ENCODE measurements at regions not wholly inside any gene's neighbourhood (a gene's known extent, or its start where the extent isn't known, plus 50 kb on each side); places are given as distances from the start of the nearest gene placed in this dataset.

DNA sequence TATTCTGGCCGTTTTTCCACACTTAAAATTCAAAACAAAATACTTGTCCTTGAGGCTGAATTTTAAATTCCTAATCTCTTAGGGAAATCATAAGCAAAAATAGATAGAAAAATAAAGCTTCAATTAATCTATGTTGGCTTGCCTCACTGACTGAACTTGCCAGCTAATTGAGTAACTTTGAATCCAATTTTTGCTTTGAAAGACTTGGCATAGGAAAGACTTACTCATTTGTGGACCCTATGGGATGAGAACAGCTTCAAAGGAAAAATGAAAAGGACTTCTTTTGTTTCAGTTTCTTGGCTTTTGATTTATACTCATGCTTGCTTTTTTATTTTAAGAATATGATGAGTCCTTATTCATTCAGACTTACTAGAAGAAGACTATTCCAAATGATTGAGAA, 370.7 kb upstream of the RARB start:
- TF ChIP-seq POLR2AphosphoS5 (IDR thresholded peaks at IDR 0.05) (no peak), EP300 (IDR thresholded peaks at IDR 0.05) (no peak), POLR2A (IDR thresholded peaks at IDR 0.05; ENCODE audit: low read depth) (no peak)
- TF ChIP-seq, protein P1, sequence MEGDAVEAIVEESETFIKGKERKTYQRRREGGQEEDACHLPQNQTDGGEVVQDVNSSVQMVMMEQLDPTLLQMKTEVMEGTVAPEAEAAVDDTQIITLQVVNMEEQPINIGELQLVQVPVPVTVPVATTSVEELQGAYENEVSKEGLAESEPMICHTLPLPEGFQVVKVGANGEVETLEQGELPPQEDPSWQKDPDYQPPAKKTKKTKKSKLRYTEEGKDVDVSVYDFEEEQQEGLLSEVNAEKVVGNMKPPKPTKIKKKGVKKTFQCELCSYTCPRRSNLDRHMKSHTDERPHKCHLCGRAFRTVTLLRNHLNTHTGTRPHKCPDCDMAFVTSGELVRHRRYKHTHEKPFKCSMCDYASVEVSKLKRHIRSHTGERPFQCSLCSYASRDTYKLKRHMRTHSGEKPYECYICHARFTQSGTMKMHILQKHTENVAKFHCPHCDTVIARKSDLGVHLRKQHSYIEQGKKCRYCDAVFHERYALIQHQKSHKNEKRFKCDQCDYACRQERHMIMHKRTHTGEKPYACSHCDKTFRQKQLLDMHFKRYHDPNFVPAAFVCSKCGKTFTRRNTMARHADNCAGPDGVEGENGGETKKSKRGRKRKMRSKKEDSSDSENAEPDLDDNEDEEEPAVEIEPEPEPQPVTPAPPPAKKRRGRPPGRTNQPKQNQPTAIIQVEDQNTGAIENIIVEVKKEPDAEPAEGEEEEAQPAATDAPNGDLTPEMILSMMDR (IDR thresholded peaks at IDR 0.05), result no peak
- DNase-seq (ENCODE audit: extremely low spot score), result no peak
- H3K9me3 ChIP-seq, result no peaks in the 10 kb centered on the region
- H3K27me3 ChIP-seq, result no peaks in the 10 kb centered on the region
- H3K36me3 ChIP-seq, result no peaks in the 10 kb centered on the region
- intact Hi-C loops (cut with DNase I), result no loop called here
- H3K27ac ChIP-seq (replicated peaks in 1 of 4), result no peak overlapping the region
- WGBS, result 39% methylated on average over 1 of the region's 1 CpG
- no peak overlapping the region for H3K4me3 ChIP-seq
- peaks cover 0 to 28% (median 16%) of the 10 kb centered on the region in 4 donors for H3K4me1 ChIP-seq

DNA sequence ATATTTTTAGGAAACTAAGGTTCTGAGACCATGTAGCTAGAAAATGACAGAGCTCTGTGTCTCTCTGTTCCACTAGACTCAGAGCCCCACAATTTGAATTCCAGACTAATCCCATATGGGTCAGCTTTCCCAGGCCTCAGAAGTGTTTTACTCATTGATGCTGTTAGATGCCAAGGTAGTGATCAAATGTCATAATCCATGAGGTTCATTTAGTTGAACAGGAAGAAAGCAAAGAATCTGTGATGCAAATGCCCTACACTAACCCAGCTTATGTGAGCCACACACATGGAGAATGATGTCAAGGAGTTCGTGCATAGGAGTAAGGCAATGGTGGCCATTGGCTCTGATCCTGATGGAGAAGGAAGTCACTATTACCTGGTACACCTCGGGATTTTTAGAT, 363.4 kb upstream of the RARB start:
- TF ChIP-seq, protein P1 (IDR thresholded peaks at IDR 0.05), result no peak
- TF ChIP-seq POLR2A (IDR thresholded peaks at IDR 0.05; ENCODE audit: low read depth) (no peak), POLR2AphosphoS5 (IDR thresholded peaks at IDR 0.05) (no peak), EP300 (IDR thresholded peaks at IDR 0.05) (no peak)
- Histone ChIP-seq H3K27ac (replicated peaks in 1 of 4) (no peak overlapping the region), H3K36me3 (no peaks in the 10 kb centered on the region), H3K9me3 (no peaks in the 10 kb centered on the region), H3K4me3 (no peak overlapping the region), H3K4me1 (peaks cover 0 to 6% (median 2%) of the 10 kb centered on the region in 4 donors), H3K27me3 (no peaks in the 10 kb centered on the region)
- 87% methylated on average over 2 of the region's 2 CpGs for WGBS
- no peak for DNase-seq (ENCODE audit: extremely low spot score)
- intact Hi-C loops (cut with DNase I), result no loop called here

DNA sequence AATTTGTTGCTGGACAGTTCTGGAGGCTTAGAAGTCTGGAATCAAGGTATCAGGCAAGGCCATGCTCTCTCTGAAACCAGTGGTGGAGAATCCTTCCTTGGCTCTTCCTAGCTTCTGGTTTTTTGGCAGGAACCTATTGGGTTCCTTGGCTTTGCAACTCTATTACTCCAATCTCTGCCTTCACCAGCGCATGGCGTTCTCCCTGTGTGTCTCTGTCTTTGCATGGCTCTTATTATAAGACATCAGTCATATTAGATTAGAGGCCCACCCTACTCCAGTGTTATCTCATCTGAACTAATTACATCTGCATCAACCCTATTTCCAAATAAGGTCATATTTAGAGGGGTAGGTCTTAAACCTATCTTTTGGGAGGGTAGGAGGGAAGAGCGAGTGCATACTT, 358.1 kb upstream of the RARB start:
- Histone ChIP-seq H3K9me3 (no peaks in the 10 kb centered on the region), H3K4me1 (peaks cover 6 to 27% (median 14%) of the 10 kb centered on the region in 4 donors), H3K27me3 (no peaks in the 10 kb centered on the region), H3K4me3 (no peak overlapping the region), H3K27ac (replicated peaks in 1 of 4) (no peak overlapping the region), H3K36me3 (no peaks in the 10 kb centered on the region)
- no peak for DNase-seq (ENCODE audit: extremely low spot score)
- intact Hi-C loops (cut with DNase I), result no loop called here
- TF ChIP-seq POLR2AphosphoS5 (IDR thresholded peaks at IDR 0.05) (no peak), EP300 (IDR thresholded peaks at IDR 0.05) (no peak), POLR2A (IDR thresholded peaks at IDR 0.05; ENCODE audit: low read depth) (no peak)
- TF ChIP-seq, protein P1 (IDR thresholded peaks at IDR 0.05), result no peak
- 84% methylated on average over 3 of the region's 3 CpGs for WGBS

DNA sequence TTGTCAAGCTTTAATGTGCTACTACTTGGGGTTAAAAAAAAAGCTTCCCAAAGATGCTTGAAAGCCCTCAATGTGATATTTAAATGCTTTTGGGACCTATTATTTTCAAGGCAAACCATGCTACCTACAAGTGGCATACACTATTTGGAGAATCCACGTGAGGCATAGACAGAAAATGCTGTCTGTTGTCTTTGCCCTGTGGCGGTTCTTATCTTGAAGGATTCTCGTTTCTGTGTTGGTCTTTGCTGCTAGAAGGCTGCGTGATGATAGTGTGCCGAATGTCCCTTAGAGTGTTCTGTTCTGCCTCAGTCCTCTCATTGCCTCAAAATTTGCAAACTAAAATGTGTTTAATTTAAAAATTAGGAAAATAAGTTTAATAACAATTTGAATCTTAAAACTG, 356.2 kb upstream of the RARB start:
- no peaks in the 10 kb centered on the region for H3K27me3 ChIP-seq
- H3K4me3 ChIP-seq, result no peak overlapping the region
- H3K9me3 ChIP-seq, result no peaks in the 10 kb centered on the region
- H3K27ac ChIP-seq (replicated peaks in 1 of 4), result no peak overlapping the region
- no peak for DNase-seq (ENCODE audit: extremely low spot score)
- peaks cover 6 to 34% (median 19%) of the 10 kb centered on the region in 4 donors for H3K4me1 ChIP-seq
- TF ChIP-seq, protein P1 (IDR thresholded peaks at IDR 0.05), result no peak
- TF ChIP-seq POLR2AphosphoS5 (IDR thresholded peaks at IDR 0.05), result no peak
- TF ChIP-seq EP300 (IDR thresholded peaks at IDR 0.05), result no peak
- no peak for TF ChIP-seq POLR2A (IDR thresholded peaks at IDR 0.05; ENCODE audit: low read depth)
- intact Hi-C loops (cut with DNase I), result no loop called here
- H3K36me3 ChIP-seq, result no peaks in the 10 kb centered on the region
- 94% methylated on average over 5 of the region's 5 CpGs for WGBS

DNA sequence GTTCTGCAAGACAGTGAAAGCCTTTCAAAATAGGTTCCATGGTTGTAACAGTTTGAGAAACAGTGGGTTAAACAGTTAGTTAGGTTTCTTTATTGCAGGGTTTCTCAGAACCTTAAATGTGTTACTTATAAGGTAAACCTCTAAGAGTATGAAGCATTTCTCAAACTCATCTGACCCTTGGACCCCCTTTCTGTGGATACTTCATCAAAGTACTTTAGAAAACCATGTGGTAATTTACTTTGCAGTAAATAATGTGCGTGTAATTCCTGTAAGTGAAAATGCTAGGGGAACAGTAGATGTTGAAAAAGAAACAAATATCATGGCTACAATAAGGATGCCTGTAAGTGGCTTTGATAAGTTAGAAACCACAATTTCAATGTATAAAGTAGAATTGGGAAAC, 354.6 kb upstream of the RARB start:
- Histone ChIP-seq H3K36me3 (no peaks in the 10 kb centered on the region), H3K9me3 (no peaks in the 10 kb centered on the region), H3K27me3 (no peaks in the 10 kb centered on the region), H3K4me3 (no peak overlapping the region), H3K4me1 (peaks cover 6 to 34% (median 19%) of the 10 kb centered on the region in 4 donors), H3K27ac (replicated peaks in 1 of 4) (peak overlapping the region in 1 of 4 donors; percentile 52)
- intact Hi-C loops (cut with DNase I), result no loop called here
- no peak for DNase-seq (ENCODE audit: extremely low spot score)
- no peak for TF ChIP-seq POLR2A (IDR thresholded peaks at IDR 0.05; ENCODE audit: low read depth)
- TF ChIP-seq POLR2AphosphoS5 (IDR thresholded peaks at IDR 0.05), result no peak
- no peak for TF ChIP-seq EP300 (IDR thresholded peaks at IDR 0.05)
- TF ChIP-seq, protein P1 (IDR thresholded peaks at IDR 0.05), result no peak
- WGBS, result 77% methylated on average over 1 of the region's 1 CpG

Data from esophagus muscularis mucosa (tissue), 4 donors.